Neural progenitor cell (in vitro differentiated cells): ENCODE measurements at regions not wholly inside any gene's neighbourhood (a gene's known extent, or its start where the extent isn't known, plus 50 kb on each side); places are given as distances from the start of the nearest gene placed in this dataset.

Experiments
- DNase-seq: peaks from one replicate; pipeline ENCODE4 v3.0.0-alpha.2; 2016; ENCODE audit warnings: low spot score
- H2AFZ ChIP-seq: fragments of 200-600 bp; sonication (generic); replicated peaks from 2 replicates; pipeline ENCODE4 v1.6.1; 2016; ENCODE audit warnings: antibody characterized with exemption
- H3F3A ChIP-seq: fragments of 200-600 bp; sonication (generic); 2 replicates; pipeline ENCODE4 v1.6.1; 2016; ENCODE audit warnings: antibody characterized with exemption, low read depth
- H3K27ac ChIP-seq: fragments of 200-600 bp; sonication (generic); 2 replicates; pipeline ENCODE4 v1.5.1; 2016; ENCODE audit warnings: mild to moderate bottlenecking
- H3K27me3 ChIP-seq: fragments of 200-600 bp; sonication (generic); 2 replicates; pipeline ENCODE4 v1.6.1; 2016; ENCODE audit warnings: mild to moderate bottlenecking, moderate library complexity
- H3K36me3 ChIP-seq: fragments of 200-600 bp; sonication (generic); 2 replicates; pipeline ENCODE4 v1.5.1; 2016
- H3K4me1 ChIP-seq: fragments of 200-600 bp; sonication (generic); 2 replicates; pipeline ENCODE4 v1.6.1; 2016; ENCODE audit warnings: mixed run types
- H3K4me2 ChIP-seq: fragments of 200-600 bp; sonication (generic); 2 replicates; pipeline ENCODE4 v1.6.1; 2016
- H3K4me3 ChIP-seq: fragments of 200-600 bp; sonication (generic); 2 replicates; pipeline ENCODE4 v1.5.1; 2016
- H3K79me2 ChIP-seq: fragments of 200-600 bp; sonication (generic); 2 replicates; pipeline ENCODE4 v1.6.1; 2016; ENCODE audit warnings: low read depth
- H3K9ac ChIP-seq: fragments of 200-600 bp; sonication (generic); 2 replicates; pipeline ENCODE4 v1.6.1; 2016
- H3K9me3 ChIP-seq: fragments of 200-600 bp; sonication (generic); 2 replicates; pipeline ENCODE4 v1.5.1; 2016; ENCODE audit warnings: low read depth
- H4K20me1 ChIP-seq: fragments of 200-600 bp; sonication (generic); 2 replicates; pipeline ENCODE4 v1.6.1; 2016; ENCODE audit warnings: low read depth
- H3K27ac Mint-ChIP-seq: 3 replicates; pipeline ENCODE4 v1.8.0; 2021; ENCODE audit warnings: mixed read lengths
- H3K27me3 Mint-ChIP-seq: 2 replicates; pipeline ENCODE4 v1.8.0; 2022; ENCODE audit warnings: low read depth, mild to moderate bottlenecking, inconsistent platforms, moderate library complexity, mixed read lengths; ENCODE audit not compliant: insufficient read depth
- H3K36me3 Mint-ChIP-seq: 3 replicates; pipeline ENCODE4 v1.8.0; 2021; ENCODE audit warnings: mixed read lengths
- H3K4me1 Mint-ChIP-seq: 3 replicates; pipeline ENCODE4 v1.8.0; 2021; ENCODE audit warnings: mixed read lengths
- H3K4me3 Mint-ChIP-seq: 3 replicates; pipeline ENCODE4 v1.8.0; 2021; ENCODE audit warnings: mild to moderate bottlenecking, moderate library complexity, mixed read lengths
- H3K9me3 Mint-ChIP-seq: 3 replicates; pipeline ENCODE4 v1.8.0; 2020; ENCODE audit warnings: mixed read lengths
- EZH2 ChIP-seq: fragments of 200-600 bp; sonication (generic); IDR thresholded peaks from 2 replicates; pipeline ENCODE4 v1.6.1; 2017; ENCODE audit warnings: antibody characterized with exemption, mild to moderate bottlenecking, moderate library complexity
- EZH2phosphoT487 ChIP-seq: fragments of 200-600 bp; sonication (generic); IDR thresholded peaks from 2 replicates; pipeline ENCODE4 v1.6.1; 2017; ENCODE audit warnings: antibody characterized with exemption
- TF ChIP-seq, protein P1 (sequence below): fragments of 200-600 bp; sonication (generic); IDR thresholded peaks from 2 replicates; pipeline ENCODE4 v1.5.1; 2017; ENCODE audit warnings: antibody characterized with exemption, mild to moderate bottlenecking

GRCh38 chr14:42378274-42378673, 771.6 kb downstream of the LRFN5 start:
- no peaks in the 10 kb centered on the region for H3K9me3 Mint-ChIP-seq
- DNase-seq: no peak

GRCh38 chr14:42374332-42374731, 767.7 kb downstream of the LRFN5 start:
- H3K9me3 ChIP-seq: no peaks in the 10 kb centered on the region
- no peak for DNase-seq
- H3K9me3 Mint-ChIP-seq: no peaks in the 10 kb centered on the region
- no peaks in the 10 kb centered on the region for H3K27me3 ChIP-seq
- H3K4me3 ChIP-seq: no peak overlapping the region
- no peaks in the 10 kb centered on the region for H3K36me3 ChIP-seq
- no peaks in the 10 kb centered on the region for H3K4me1 ChIP-seq
- H2AFZ ChIP-seq: no peak overlapping the region
- no peaks in the 10 kb centered on the region for H3F3A ChIP-seq
- H4K20me1 ChIP-seq: no peaks in the 10 kb centered on the region
- H3K36me3 Mint-ChIP-seq: no peaks in the 10 kb centered on the region
- no peak overlapping the region for H3K27ac ChIP-seq
- H3K4me2 ChIP-seq: no peak overlapping the region
- H3K27ac Mint-ChIP-seq: no peak overlapping the region
- H3K9ac ChIP-seq: no peak overlapping the region
- H3K27me3 Mint-ChIP-seq: peaks cover 2% of the 10 kb centered on the region
- no peak overlapping the region for H3K4me3 Mint-ChIP-seq
- no peak for TF ChIP-seq EZH2phosphoT487
- TF ChIP-seq, protein P1, sequence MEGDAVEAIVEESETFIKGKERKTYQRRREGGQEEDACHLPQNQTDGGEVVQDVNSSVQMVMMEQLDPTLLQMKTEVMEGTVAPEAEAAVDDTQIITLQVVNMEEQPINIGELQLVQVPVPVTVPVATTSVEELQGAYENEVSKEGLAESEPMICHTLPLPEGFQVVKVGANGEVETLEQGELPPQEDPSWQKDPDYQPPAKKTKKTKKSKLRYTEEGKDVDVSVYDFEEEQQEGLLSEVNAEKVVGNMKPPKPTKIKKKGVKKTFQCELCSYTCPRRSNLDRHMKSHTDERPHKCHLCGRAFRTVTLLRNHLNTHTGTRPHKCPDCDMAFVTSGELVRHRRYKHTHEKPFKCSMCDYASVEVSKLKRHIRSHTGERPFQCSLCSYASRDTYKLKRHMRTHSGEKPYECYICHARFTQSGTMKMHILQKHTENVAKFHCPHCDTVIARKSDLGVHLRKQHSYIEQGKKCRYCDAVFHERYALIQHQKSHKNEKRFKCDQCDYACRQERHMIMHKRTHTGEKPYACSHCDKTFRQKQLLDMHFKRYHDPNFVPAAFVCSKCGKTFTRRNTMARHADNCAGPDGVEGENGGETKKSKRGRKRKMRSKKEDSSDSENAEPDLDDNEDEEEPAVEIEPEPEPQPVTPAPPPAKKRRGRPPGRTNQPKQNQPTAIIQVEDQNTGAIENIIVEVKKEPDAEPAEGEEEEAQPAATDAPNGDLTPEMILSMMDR: no peak
- no peak for TF ChIP-seq EZH2
- no peaks in the 10 kb centered on the region for H3K79me2 ChIP-seq
- H3K4me1 Mint-ChIP-seq: no peaks in the 10 kb centered on the region

More at GRCh38 chr14:42378274-42378673, 771.6 kb downstream of the LRFN5 start:
- Histone ChIP-seq H3K36me3 (no peaks in the 10 kb centered on the region), H3K79me2 (no peaks in the 10 kb centered on the region), H3K4me3 (no peak overlapping the region), H3K27ac (no peak overlapping the region), H3K27me3 (no peaks in the 10 kb centered on the region), H3K9me3 (no peaks in the 10 kb centered on the region), H4K20me1 (no peaks in the 10 kb centered on the region), H3K9ac (no peak overlapping the region), H3F3A (no peaks in the 10 kb centered on the region), H3K4me1 (no peaks in the 10 kb centered on the region), H3K4me2 (no peak overlapping the region), H2AFZ (no peak overlapping the region)
- H3K36me3 Mint-ChIP-seq: no peaks in the 10 kb centered on the region
- H3K4me3 Mint-ChIP-seq: no peak overlapping the region
- peaks cover 2% of the 10 kb centered on the region for H3K27me3 Mint-ChIP-seq
- TF ChIP-seq, protein P1: peak; percentile 8
- TF ChIP-seq EZH2phosphoT487: no peak
- no peak overlapping the region for H3K27ac Mint-ChIP-seq
- no peaks in the 10 kb centered on the region for H3K4me1 Mint-ChIP-seq

GRCh38 chr14:42370056-42370455, 763.4 kb downstream of the LRFN5 start:
- Histone ChIP-seq H3K9me3 (no peaks in the 10 kb centered on the region), H3F3A (no peaks in the 10 kb centered on the region), H3K27me3 (no peaks in the 10 kb centered on the region), H3K9ac (no peak overlapping the region), H3K4me3 (no peak overlapping the region), H3K79me2 (no peaks in the 10 kb centered on the region), H3K4me2 (no peak overlapping the region), H2AFZ (no peak overlapping the region), H3K4me1 (no peaks in the 10 kb centered on the region), H3K27ac (no peak overlapping the region), H3K36me3 (no peaks in the 10 kb centered on the region), H4K20me1 (no peaks in the 10 kb centered on the region)
- DNase-seq: no peak
- Mint-ChIP-seq H3K36me3 (no peaks in the 10 kb centered on the region), H3K4me3 (no peak overlapping the region), H3K27me3 (peaks cover 2% of the 10 kb centered on the region), H3K27ac (no peak overlapping the region), H3K9me3 (no peaks in the 10 kb centered on the region), H3K4me1 (no peaks in the 10 kb centered on the region)
- TF ChIP-seq, protein P1: no peak
- TF ChIP-seq EZH2 (no peak), EZH2phosphoT487 (no peak)
